HCEC 1CT (cell line): ENCODE measurements at regions not wholly inside any gene's neighbourhood (a gene's known extent, or its start where the extent isn't known, plus 50 kb on each side); places are given as distances from the start of the nearest gene placed in this dataset.

ENCODE experiments used
- DNase-seq: peaks from one replicate; pipeline ENCODE4 v3.0.0-alpha.2; 2017

DNA sequence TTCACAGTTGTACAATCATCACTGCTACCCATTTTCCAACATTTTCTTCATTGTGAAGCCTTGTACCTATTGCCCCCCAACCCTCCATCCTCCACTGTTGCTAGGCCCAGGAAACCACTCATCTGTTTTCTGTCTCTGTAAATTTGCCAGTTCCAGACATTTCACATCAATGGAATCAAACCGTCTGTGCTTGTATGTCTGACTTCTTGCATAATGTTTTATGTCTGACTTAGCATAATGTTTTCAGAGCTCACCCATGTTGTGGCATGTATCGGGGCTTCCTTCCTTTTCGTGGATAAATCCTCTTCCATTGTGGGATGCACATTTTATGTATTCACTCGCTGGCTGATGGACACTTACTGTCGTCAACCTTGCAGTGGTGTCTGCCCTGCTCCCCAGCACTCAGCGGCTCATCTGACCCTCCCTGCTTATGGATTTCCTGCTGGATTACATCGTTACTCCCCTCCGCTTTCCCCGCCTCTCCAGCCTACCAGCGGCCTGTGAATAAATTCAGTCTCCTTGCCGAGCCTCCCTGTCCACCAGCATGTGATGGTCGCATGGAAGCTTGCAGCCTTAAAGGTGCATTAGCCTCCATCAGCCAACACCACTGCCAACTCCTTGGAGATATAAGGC lies 727.6 kb upstream of the TMEM132C start:
- DNase-seq = no peak

DNA sequence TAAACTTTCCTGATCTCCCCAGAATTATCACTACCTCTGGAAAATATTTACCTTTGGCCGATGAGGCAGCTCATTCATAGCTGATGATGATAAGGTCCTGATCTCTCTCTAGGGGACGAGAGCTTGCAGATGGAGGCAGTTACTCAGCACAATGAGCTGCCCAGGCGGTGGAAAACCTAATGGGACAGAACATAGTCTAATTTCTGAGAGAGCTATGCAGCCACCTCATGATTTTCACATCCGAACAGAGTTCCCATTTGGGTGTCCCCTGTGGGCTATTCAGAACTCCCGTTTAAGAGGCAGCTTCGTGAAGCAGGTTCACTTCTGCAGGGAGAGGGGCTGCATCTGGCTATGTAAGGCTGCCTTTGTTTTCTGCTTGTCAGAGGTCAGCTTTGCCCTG lies 724.6 kb upstream of the TMEM132C start:
- no peak for DNase-seq

DNA sequence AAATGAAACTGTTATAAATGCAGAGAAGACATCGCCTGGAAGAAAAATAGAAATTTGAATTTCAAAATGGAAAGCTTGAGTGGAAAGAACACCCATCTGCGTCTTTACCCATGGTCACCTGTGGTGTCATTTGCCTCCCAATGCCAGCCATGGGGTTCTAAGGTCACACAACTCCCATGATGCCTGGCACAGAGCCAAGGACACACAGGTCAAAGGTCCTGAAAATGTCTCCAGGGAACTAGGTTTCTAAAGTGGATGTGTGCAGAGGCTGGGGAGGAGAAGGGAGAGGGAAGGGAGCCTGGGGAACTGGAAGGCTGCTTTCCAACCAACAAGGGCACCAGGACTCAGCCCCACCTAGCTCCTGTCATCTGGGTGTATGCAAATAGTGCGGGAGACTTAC lies 724.0 kb upstream of the TMEM132C start:
- DNase-seq = no peak

DNA sequence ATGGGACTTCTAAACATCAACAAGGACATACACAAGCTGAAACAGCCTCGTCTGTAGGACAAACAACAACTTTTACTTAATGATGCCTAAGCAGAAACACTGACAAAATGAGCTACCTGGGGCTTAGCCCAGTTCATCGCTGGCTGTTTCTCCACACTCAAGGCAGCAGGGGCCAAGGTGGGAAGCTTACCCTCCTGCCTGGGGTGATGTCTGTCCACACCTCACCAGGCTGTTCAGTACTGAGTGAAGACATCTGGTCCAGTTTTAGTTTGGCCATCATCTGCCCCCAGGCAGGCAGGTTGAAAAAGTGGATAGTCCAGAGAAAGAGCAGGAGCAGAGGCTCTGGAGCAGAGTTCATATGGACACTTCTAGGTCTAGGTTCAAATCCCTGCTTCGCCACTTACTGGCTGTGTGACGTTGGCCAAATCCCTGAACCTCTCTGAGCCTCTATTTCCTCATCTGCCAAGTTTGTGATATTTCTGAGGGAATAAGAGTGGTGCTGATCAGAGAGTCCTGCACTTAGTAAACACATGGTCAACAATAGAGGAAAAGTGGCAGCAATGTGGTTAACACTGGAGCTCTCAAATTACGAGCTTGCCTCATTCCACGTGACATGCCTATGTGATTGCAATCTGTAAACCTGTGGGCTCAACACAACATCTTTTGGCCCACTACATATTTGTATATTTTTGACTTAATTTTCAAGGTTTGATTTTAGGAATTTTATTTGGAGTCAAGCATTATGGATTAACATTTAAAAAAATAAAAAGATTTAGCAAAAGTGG lies 720.1 kb upstream of the TMEM132C start:
- DNase-seq = no peak

DNA sequence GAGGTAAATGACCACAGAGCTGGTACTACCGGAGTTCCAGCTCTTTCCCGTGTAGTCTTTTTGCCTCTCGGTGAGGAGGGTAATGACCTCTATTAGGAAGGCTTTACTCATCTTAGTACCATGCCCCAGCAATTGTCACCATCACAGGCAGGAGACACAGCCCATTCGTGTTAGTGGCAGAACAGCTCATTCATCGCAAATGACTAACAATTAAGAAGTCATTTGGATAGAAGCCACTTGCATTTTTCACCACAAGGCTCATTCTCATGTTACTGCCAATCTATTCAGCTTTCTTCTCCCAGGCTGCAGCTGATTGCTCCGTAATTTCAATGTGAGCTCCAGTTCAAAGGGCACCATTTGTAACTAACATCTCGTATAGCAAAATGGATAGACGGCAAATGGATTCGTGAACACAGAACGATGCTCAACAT lies 718.8 kb upstream of the TMEM132C start:
- DNase-seq = peak; percentile 93

DNA sequence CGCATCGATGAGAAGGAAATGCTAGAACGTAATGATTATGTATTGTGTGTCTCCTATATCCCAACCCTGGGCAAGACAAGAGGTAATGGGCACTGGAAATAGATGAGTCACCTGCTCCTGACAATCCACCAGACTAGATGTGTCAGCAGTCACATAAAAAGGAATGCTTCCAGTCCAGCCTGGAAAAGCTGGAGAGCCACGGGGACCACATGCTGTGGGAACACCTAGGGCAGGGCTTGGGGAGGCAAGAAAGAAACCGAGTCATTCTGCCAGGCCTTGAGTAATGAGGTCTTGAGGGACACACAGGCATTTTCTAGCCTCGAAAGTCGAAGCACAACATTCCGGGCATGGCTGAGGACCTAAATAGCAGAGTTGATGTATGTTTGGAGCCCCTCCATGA lies 716.7 kb upstream of the TMEM132C start:
- DNase-seq = peak; percentile 65

DNA sequence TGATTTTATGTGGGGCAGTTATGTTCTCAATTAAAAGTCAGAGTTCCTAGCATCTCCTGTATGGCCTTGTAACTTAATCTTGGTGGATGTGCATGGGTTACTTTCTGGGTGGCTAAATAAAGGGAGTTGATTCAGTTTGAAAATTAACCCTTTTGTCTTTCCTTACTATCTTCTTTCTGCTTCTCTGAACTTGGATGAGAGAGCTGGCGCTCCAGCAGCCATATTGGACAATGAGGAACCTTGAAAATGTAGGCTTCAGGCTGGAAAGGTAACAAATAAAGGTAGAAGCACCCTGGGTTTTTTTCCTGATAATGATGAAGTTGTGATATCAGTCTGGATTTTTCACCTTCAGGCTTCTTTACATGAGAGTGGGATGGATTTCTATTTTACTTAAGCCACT lies 714.1 kb upstream of the TMEM132C start:
- no peak for DNase-seq

DNA sequence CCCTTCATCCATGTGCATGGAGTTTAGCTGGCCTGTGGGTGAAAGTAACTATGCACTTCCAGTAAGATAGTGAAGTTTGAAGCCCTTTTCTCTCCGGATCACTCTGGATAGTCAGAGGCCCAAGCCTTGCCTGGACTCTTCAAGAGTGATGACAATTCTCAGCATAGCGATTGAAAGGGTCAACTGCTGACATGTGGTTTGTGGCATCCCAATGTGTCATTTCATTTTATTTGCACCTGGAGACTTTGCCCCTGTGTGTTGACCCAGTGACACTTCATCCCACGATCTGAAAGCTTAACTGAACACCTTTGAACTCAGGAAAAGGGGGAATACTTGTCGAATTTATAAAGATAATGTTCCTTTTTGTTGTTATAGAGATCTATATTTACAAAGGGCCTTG lies 711.9 kb upstream of the TMEM132C start:
- no peak for DNase-seq

DNA sequence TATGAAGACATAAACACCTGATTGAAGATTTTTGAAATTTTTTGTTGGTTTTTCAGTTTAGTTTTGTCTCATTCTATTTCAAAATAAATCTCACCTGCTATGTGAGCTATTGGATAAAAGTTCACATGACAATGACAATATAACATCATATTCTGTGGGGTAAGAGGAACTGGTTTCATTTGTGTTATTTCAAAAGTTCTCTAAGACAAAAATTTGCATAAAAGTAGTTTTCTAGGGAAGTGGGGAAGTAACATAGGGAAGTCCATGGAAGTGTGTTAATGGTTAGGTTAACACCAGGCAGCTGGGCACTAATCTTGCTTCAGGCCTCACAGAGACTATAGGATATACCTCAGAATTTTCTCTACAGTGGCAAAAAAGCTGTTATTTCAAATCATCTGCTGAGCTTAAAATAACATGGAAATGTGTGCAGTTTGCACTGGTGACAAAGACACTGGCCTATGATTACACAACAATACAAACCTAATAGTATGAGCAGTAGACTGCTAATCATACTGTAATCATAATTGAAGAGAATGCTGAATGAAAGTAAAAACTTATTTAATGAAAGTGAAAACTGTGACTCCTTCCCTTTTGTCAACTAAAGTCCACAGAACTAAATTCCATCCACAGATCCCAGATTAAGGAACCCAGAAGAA lies 710.6 kb upstream of the TMEM132C start:
- no peak for DNase-seq

DNA sequence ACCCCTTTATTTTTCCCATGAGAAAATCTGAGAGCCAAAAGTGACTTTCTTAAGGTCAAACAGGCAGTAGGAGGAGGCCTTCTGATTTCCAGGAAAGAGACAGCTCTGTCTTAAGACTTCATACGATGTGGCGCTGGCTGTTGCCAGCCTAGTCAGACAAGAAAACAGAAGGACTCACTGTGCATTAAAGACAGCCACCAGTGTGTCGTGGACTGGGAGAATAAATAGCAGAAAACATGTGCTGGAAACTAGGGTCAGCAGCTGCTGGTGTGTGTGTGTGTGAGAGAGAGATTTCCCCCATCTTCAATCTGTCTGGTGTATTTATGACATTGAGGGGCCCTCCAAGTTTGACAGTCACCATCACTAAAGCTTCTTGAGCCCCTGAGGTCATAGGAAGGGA lies 708.6 kb upstream of the TMEM132C start:
- DNase-seq = no peak

DNA sequence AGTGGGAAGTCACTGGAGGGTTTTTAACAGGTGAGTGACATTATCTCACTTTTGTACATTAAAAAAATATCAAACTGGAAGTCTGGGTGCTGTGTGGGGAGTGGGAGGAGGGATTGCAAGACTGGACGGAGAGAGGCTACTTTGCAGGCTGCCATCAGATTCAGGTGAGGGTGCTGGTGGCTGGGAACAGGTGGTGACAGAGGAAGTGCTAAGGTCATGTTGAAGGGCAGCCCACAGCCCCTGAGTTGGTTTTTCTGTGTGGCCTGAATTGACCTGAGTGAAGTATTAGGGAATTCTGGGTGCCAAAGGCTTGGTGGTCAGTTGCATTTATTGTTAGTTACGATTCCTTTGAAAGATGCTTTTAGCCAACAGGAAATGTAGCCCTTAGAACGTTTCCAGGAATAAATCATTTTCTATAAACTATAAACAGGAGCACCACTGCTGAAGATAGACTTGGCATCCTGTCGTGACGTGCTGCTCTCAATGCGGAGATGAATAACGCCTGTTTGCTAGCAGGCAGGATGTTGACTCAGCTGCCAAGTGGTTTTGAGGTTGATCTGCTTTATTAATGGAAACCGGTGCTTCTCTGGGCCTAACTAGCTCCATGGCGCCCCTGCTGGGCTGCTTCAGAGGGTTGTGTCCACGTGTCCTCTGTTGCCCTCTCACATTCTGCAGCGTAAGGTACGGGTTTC lies 707.5 kb upstream of the TMEM132C start:
- peak; percentile 99 for DNase-seq

DNA sequence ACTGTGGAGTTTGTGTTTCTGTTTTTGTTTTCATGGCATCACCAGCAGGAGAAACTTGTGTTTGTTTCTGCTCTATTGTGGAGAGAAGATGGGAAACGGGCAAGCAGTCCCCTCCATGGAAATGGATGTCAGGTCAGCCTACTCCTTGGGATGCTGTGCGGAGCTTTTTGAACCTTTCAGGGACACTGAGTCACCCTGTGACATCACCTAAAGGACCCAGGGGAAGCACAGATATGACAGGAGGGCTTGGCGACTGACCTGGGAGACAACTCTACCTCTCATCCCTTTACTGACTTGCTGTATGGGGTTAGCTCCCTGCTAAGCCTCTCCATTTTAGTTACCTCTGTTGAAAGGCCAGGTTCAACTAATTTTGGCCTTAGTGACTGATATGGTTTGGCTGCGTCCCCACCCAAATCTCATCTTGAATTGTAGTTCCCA lies 706.9 kb upstream of the TMEM132C start:
- DNase-seq = no peak

DNA sequence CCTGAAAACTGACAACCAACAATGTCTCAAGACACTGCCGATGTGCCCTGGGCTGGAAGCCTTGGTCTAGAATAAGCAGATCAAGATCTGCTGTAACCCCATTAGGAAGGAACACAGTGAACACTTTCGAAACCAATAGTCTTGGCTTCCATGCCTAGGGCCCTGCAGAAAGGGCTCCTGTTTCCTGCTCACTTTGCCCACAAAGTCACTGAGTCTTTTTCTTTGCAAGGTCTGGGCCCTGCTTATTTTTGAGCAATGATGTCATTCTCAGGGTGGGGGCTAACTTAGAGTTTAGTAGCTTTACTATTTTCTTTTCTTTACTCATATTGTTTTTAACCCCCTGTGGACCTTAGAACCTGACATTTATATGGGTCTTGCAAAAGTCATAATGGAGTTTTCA lies 704.2 kb upstream of the TMEM132C start:
- DNase-seq = no peak

DNA sequence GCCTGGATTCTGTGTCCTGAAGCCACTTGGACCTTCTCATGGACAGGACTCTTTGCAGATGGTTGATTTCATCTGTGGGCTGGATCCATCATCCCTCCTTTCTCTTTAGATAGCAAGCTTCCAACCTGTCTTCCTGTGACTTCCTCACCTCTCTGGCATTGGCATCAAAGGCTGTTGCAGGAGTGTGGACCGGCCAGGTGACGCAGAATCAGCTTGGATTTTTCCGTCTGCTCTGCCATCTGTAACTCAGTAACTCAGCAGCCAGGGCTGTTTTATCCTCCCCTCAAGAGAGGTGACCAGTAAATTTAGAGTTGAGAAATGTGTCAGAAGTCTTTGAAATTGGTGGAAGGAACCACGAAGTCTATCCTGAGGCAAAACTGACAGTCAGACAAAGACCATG lies 701.7 kb upstream of the TMEM132C start:
- no peak for DNase-seq

DNA sequence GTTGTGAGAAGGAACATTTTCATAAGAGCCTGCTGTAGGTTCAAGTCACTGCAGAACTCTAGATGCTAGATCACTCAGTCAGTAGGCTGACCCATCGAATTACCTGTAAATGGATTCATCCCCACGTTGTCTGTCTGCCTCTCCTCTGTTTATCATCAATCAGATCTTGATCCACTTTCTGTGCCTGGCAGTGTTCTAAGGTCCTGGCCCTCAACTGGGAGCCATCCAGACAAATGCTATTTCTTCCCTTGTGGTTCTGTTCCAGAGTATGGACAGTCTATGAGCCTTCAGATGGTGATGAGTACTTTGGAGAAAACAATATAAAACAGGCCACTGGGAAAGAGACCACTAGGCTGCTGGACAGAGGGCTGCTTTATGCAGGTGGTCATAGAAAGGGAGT lies 699.4 kb upstream of the TMEM132C start:
- no peak for DNase-seq

DNA sequence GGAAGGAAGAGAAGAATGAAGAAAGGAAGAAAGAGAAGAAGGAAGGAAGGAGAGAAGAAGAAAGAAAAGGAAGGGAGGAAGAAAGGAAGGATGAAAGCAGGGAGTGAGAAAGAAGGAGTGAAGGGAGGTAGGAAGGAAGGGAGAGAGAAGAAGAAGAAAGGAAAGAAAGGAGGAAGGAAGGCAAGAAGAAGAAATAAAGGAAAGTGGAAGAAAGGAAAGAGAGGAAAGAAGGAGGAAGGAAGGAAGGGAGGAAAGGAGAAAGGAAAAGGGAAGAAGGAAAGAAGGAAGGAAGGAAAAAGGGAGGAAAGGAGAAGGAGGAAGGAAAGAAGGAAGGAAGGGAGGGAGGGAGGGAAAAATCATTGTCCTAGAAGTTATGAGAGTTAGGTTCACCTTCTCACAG lies 696.6 kb upstream of the TMEM132C start:
- no peak for DNase-seq

DNA sequence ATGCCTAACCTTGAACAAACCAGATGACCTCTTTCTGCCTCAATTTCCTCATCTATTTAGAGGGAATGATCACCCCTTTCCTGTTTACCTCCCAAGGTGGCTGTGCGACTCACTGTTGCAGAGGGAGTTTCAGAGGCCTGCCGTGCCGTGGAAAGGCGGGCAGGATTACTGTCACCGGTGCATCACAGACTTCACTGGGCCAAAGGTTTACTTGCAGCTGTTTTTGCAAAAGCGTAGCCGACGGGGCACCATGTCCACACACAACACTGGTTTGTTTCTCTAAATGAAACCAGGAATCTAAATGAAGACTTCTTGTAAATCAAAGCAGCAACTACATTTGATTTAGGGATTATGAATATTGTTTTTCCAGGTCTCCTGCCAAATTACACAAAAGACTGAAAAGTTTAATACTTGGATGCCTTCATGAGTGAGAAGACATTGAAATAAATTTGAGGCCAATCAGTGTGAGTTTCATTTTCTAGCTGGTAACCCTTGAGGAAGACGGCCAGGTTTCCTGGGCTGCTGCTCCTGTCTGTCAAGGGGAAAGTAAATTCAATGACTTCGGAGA lies 696.1 kb upstream of the TMEM132C start:
- DNase-seq = peak; percentile 62

DNA sequence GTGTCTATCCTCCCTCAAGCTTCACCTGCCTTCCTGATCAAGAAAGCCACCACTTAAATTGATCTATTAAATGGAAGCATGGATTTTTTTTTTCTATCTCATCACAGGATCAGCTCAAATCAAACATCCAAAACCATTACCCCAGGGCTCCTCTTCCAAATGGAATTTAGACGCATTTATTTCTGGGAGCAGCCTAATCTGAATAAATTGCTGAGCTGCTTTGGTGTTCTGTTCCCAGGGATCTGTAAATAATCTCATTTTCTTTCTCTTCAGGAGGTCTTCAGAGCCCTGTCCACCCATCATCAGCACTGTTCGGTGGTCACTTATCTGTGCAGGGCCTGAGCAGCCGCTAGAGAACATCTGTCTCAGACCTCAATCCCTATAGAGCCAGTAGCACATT lies 695.4 kb upstream of the TMEM132C start:
- no peak for DNase-seq

DNA sequence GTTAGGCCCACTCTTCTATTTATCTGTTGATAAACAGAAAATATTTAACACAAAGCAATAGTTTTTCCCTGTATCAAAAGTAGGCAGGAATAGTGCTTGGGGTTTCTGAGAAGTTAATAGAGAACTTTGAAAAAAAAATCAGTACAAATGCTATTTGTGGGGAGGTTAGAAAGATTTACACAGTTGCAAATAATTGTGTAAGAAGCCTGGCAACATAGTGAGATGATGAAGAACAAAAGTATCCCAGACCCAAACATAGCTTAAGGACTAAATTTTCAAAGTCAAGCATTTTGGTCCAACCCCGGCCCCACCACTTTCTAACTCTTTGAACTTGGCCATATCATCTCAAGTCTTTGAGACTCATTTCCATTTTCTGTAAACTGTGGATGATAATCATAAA lies 687.5 kb upstream of the TMEM132C start:
- peak; percentile 32 for DNase-seq

DNA sequence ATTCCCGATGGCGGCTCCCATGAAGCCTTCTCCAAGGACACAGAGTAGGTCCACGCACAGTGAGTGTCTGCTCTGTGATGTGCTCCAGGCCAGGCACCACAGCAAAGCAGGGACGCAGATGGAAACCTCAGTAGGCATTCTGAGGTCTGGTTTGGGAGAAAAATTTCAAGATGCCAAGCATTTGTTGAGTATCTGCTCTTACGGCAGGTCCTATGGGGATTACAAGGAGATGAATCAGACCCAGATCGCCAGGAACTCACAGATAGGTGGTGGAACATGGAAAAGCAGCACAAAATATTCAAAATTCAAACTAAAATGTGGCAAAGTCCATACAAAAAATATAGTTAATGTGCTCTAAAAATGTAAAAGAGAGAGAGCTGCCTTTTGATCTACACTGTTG lies 684.9 kb upstream of the TMEM132C start:
- no peak for DNase-seq

DNA sequence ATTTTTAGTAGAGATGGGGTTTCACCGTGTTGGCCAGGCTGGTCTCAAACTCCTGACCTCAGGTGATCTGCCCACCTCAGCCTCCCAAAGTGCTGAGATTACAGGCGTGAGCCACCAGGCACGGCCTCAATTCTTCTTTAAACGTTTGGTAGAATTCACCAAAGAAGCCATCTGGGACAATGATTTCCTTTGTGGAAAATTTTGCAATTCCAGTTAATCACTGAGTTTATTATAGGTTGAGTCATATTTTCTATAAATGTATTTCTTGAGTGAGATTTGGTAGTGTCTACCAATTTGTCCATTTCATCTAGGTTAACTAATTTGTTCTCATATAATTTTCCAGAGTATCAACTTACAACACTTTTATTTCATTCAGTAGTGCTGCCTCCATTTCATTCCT lies 683.9 kb upstream of the TMEM132C start:
- peak; percentile 49 for DNase-seq

DNA sequence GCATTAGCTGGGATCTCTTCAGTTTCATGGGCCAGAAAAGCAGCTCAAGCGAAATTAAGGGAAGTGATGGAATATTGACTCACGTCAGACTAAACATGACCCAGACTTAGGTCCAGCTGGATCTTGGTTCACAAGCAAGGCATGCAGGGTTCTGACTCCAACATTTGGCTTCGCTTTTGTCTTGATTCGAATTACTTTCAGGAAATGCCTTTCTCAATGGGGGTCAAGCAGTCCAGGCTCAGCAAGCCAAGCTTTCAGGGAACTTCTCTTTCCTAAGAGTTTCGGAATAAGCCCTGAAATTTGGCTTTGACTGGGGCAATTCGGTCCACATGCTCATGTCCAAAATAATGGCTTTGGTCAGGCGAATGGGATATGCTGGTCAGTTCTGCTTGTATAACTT lies 678.7 kb upstream of the TMEM132C start:
- DNase-seq = peak; percentile 97

DNA sequence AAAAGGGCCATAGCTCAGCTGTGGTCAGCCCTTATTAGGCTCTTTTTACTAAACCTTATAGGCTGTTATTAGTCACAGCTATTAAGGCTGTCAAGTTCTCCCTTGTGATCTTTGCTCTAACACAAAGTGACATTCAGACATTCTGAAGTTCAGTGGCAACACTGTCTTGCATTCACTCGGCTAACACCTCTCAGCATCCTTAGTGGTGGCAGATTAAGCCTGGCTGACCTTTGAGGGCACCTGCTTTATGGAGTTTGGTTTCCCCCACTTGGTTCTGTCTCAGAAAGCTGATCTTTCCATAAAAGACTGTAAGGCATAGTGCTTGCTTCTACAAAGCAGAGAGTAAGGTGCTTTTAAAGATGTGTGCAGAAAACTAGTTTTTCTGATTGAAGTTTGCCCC lies 677.4 kb upstream of the TMEM132C start:
- DNase-seq = no peak
